GM19240 (cell line): ENCODE measurements at regions not wholly inside any gene's neighbourhood (a gene's known extent, or its start where the extent isn't known, plus 50 kb on each side); places are given as distances from the start of the nearest gene placed in this dataset.

Source experiments
- DNase-seq: peaks from one replicate; pipeline ENCODE4 v3.0.0; 2011; ENCODE audit warnings: low spot score; ENCODE audit not compliant: insufficient read length

- no peak for DNase-seq
Observed at GRCh38 chr6:118761645-118762044, 110.3 kb upstream of the CEP85L start.

- DNase-seq = no peak
Observed at GRCh38 chr6:118758946-118759345, 107.6 kb upstream of the CEP85L start.

DNA sequence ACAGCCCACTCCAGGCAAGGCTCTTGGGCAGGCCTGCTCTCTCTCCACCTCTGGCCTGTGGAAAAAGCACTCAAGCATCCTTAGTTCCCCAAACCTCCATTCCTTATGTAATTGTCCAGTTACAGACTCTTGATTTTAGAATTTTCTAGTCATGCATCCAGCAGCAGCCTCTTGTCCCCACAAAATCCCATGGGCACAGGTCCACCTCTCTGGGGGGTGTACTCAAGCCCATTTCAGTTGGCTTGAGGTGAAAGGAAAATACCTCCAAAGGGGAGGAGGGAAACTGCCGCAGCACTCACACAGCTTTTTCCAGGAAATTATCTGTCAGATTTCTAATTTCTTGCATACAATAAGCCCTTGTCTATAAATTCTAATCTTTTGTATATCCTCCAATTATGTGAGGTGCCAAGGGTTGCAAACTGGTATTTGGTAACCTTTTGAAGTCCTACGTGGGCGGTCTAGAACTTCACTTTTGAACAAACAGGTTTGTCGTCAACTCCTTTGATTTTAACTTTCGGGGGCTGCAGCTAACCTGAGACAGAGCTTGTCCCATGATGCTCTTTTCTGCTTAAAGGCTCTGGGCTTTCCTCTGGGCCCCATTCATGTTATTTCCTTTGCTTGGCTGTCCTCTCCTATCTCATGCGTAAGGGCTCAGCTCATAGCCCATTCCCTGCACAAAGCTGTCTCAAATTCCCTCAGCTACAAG, 104.7 kb upstream of the CEP85L start:
- DNase-seq = no peak

- no peak for DNase-seq
Observed at GRCh38 chr6:118752803-118753202, 101.4 kb upstream of the CEP85L start.

DNA sequence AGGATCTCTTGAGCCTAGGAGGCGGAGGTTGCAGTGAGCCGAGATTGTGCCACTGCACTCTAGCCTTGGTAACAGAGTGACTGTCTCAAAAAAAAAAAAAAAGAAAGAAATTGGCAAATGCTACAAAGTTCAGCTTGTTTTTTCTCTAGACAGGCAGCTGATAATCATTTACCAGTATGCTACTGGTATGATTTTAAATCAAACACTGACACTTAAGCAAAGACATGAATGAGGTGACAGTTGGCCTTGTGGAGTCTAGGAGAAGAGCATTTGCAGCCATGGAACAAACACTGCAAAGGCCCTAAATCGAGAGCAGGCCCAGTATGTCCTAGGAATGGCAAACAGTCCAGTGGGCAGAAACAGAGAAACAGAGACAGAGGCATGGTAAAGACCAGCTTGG, 99.7 kb upstream of the CEP85L start:
- no peak for DNase-seq

DNA sequence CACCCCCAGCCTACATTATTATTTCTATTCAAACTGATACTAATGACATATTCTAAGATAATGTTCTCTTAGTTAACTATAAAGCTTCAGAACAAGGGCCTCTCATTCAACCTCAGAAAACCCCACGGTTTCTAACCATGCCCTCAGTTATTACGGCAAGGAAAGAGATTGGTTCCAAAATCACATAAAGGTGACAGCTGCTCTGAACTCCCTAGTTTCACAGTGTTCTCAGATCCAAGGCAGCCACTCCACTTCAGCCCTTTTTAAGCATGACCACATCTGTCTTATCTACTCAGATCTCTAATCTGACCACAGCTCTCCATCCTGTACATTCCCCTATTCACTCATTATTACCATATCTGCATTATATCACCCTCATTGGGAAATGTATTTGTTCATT, 98.8 kb upstream of the CEP85L start:
- no peak for DNase-seq

DNA sequence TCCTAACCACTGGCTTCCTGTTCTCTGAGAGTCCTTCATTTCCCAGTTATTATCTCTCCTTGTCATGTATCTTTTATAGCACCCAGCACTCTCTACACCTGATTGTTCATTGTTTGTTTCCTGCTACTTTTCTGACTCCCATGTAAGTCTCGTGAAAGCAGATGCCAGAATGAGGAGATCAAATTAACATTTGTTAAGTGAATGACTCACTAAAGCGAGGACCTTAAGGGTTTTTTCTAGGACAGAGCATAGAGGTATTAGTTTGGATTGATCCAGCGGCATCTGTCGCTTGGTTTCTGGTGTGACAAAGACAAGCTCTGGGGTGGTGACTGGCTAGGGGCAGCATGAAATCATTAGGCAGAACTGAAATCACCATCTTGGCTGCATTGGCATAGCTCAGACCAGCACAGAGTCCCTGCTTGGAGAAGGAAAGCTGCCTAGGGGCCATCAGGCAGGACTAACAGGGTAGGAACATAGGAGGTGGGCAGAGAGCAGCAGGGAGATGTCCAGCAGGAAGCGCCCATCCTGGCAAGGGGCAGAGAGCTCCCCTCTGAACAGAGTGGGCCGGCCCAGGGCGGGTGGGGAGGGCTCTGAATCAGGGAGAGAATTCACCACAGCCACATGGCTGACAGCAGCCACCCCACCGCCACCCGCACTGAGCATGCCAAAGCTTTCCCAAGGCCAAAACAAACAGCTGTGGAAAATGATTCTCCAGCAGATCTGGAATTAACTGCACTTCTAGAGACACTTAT, 97.1 kb upstream of the CEP85L start:
- no peak for DNase-seq

- no peak for DNase-seq
Observed at GRCh38 chr6:118746825-118747174, 95.4 kb upstream of the CEP85L start.

DNA sequence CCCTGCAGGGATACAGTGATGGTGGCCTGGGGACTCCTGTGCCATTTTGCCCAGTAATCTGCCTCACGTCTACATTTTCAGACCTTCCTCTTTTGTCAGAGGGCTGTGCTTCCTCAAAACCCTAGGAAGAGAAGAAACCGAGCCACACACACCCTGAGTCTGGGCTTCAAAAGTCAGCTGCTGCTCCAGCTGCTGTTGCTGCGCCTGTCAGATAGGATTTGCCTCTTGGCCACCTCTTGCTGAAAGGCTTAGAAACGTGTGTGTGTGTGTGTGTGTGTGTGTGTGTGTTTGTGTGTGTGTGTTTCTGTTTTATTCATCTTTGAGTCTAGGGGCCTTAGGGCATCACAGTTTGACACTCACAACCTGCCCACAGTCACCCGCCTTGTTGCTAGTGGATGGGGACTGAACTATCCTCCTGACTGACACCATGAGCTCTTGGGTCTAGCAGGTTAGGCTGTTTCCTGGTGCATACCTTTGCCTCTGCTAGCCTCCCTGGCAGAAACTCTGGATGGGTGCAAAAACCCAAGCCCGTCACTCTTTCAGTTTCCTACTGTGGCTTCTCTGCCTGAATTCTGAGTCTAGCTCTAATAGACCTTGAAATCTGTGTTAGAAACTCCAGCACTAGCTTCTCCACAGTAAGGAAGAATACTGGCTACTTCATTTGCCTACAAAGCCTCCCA, 94.9 kb upstream of the CEP85L start:
- no peak for DNase-seq

DNA sequence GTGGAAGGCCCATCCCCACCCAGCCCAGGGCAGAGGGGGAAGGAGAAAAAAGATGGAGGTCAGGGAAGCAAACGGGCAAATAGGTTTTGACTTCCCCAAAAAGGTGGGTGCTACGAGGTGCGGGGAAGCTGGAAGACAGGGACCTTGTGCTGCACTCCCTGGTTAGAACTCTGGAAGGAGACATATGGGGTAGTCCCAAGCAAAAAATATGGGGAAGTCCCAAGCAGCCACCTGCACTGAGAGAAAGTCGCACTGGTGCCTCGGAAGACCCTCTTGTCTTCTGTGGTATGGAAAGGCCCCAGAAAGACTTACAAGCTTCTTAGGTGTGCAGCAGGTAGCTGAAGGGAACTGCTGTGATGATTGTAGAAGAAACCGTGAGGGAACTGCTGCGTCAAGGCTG, 93.8 kb upstream of the CEP85L start:
- no peak for DNase-seq

GRCh38 chr6:118744261-118744941, 93.0 kb upstream of the CEP85L start:
- no peak for DNase-seq

DNA sequence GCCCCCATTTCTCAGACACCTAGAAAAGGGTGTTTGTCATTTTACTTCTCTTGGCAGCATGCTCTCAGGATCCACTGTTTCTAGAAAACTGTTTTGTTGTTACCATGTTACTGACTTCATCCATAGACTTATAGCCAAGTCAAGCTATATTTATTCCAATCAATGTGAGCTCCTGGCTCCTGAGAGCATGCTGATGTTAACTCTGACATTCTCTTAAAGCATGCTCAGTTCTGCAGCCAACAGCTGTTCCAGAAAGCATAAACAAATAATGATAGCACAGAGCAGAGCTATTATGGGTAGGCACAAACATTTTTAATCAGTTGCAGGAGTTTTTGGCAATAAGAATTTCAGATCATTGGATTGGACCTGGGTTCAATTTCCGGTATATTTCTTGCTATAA, 92.4 kb upstream of the CEP85L start:
- no peak for DNase-seq

DNA sequence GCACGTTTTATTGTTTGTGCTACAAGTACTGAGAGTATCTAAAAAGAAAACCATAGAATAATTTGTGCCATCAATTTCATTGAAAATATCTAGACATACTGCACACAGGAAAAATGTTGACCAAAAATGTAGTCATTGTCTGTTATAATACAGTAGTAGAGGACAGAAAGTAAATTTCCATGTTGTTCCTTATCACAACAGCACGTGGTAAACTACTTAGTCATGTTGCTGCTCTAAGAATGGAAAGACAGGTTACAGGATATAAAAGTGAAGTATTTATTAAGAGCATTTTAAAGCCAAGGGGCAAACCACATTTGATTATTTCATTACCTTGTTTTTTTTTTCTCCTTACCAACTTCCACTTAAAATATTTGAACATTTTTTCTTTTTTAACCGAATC, 89.0 kb upstream of the CEP85L start:
- no peak for DNase-seq

- no peak for DNase-seq
Observed at GRCh38 chr6:118739696-118740353, 88.4 kb upstream of the CEP85L start.

DNA sequence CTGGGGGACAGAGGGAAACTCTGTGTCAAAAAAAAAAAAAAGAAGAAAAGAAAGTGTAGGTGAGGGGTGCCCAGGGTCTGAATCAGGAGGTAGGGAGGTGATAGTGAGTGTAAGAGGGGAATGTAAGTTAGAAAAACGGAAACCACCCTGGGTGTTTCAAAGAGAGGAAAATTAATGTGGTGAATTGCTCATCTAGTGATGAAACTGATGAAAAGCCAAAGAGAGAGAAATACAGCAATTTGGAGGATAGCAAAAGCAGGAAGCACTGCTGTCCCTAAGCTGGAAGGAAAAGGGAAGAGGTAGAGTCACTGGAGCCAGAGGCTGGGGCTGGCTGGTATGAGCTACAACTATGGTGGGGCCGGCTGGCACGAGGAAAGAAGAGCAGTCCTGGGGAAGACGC, 85.0 kb upstream of the CEP85L start:
- no peak for DNase-seq

DNA sequence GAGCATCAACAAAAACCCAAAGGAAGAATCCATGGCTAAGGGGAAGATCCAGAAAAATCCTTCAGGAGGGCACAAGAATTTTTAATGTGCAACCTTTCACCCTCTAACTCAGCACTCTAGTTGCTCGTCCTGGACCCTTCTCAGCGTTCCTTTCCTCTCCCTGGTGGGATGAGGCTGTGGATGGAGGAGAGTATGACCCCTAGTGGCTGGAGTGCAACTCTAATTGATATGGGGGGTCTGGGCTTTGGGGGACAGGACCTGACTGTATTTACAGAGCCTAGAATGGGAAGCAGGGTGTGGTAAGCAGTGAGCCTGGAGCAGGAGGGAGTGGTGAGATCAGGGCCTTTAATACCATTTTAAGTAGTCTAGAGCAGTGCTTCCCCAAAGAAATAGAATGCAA, 83.9 kb upstream of the CEP85L start:
- DNase-seq = no peak

GRCh38 chr6:118725944-118726343, 74.6 kb upstream of the CEP85L start:
- DNase-seq = no peak

GRCh38 chr6:118724211-118724610, 72.8 kb upstream of the CEP85L start:
- DNase-seq = no peak

DNA sequence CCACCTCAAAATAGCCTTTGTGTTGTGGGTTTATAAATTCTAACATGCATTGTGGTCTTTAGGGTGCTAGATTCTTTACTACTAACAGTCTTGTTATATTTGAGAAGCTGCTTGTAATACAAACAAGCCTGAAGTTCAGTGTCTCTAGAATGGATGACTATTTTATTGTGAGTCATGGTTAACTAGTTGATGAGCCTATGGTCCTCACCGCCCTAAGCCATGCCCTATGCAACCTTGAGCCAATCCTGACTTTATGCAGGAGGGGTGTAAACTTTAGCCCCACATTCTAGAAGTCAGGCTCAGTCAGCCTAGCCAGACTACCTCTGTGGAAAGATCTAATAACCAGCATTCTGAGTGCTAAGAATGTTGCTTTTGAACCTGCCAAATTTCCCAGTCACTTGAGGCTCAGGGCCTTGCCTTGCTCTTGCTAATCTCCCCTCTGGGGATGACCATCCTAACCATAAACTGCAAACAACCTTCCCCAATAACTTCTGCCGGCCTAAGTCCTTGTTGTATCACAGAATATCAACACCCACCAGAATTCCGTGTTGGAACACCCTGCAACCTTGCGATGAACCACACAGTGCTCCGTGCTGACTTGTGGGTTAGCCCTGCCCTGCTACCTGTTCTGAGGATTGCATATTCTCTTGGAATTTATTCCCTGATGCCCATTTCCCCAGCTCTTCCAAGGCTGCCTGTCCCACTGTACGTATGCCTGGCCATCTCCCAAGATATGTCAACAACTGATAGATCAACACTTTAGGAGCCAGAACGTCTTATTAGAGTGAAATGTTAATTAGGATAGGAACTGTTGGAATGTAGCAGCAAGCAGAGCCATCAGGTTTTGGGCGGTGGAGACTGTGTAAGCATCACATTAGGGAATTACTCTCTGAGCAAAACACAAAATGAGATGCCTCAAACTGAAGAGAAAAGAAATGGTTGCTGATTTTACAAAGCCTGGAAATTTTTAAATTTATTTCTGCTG, 71.7 kb upstream of the CEP85L start:
- no peak for DNase-seq

DNA sequence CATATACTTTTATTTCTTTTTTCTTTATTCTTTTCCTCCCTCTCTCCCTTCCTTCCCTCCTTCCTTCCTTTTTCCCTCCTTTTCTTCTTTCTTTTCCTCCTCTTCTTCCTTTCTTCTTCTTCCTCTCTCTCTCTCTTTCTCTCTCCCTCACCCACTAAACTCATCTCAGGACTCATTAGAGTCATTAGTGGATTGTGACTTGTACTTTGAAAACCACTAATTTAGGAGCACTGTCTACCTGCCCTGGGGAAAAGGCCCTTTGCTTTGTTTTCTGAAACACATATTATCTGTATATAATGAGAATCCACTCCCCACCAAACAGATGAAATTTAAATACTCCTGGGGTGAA, 68.7 kb upstream of the CEP85L start:
- DNase-seq = no peak
